GM12873 (cell line): ENCODE measurements at regions not wholly inside any gene's neighbourhood (a gene's known extent, or its start where the extent isn't known, plus 50 kb on each side); places are given as distances from the start of the nearest gene placed in this dataset.

Experiments
- CTCF ChIP-seq: IDR thresholded peaks from 2 replicates; pipeline ENCODE4 v1.5.1; 2012; ENCODE audit warnings: low read depth, mild to moderate bottlenecking, moderate library complexity, low read length, control low read depth; ENCODE audit not compliant: insufficient read depth; ENCODE audit errors: missing control alignments

GRCh38 chr4:167842487-167842886, 249.8 kb upstream of the ANXA10 start:
- no peak for TF ChIP-seq CTCF

- no peak for TF ChIP-seq CTCF
Observed at GRCh38 chr4:167854881-167855280, 237.5 kb upstream of the ANXA10 start.

- TF ChIP-seq CTCF = no peak
Observed at GRCh38 chr4:167867191-167867590, 225.1 kb upstream of the ANXA10 start.

- TF ChIP-seq CTCF = no peak
Observed at GRCh38 chr4:167868163-167868562, 224.2 kb upstream of the ANXA10 start.

- TF ChIP-seq CTCF = no peak
Observed at GRCh38 chr4:167873496-167873895, 218.8 kb upstream of the ANXA10 start.

GRCh38 chr4:167883266-167883665, 209.1 kb upstream of the ANXA10 start:
- TF ChIP-seq CTCF = no peak

- TF ChIP-seq CTCF = no peak
Observed at GRCh38 chr4:167885071-167885470, 207.3 kb upstream of the ANXA10 start.
